ENCODE measurements at regions not wholly inside any gene's neighbourhood (a gene's known extent, or its start where the extent isn't known, plus 50 kb on each side); places are given as distances from the start of the nearest gene placed in this dataset.

- intact Hi-C loops (cut with DNase I; ENCODE audit: low total_unique reads) = no loop called here
- Histone ChIP-seq H3K4me1 (no peaks in the 10 kb centered on the region), H3K9me3 (no peaks in the 10 kb centered on the region), H3K36me3 (no peaks in the 10 kb centered on the region), H3K27ac (no peak overlapping the region), H3K4me3 (no peak overlapping the region), H3K27me3 (no peaks in the 10 kb centered on the region)
- TF ChIP-seq POLR2A (IDR thresholded peaks at IDR 0.05) (no peak), CTCF (IDR thresholded peaks at IDR 0.05) (no peak)
- no peak for DNase-seq
Measured at GRCh38 chr1:58890609-58891008, 106.8 kb upstream of the JUN start.

- Histone ChIP-seq H3K27ac (no peak overlapping the region), H3K4me1 (peaks cover 0 to 5% of the 10 kb centered on the region in 2 donors)
Measured at GRCh38 chr1:58891347-58891746, 107.5 kb upstream of the JUN start.

GRCh38 chr1:58893257-58893869 is 109.5 kb upstream of the JUN start:
- peaks cover 0 to 9% of the 10 kb centered on the region in 2 donors for H3K4me1 ChIP-seq
- H3K9me3 ChIP-seq = no peaks in the 10 kb centered on the region
- H3K27me3 ChIP-seq = no peaks in the 10 kb centered on the region
- H3K36me3 ChIP-seq = no peaks in the 10 kb centered on the region
- no peak overlapping the region for H3K4me3 ChIP-seq
- peak overlapping the region in 1 of 2 donors; percentile 47 for H3K27ac ChIP-seq
- intact Hi-C loops (cut with DNase I; ENCODE audit: low total_unique reads) = no loop called here
- peak in 1 of 2 donors; percentile 58 for DNase-seq
- TF ChIP-seq CTCF (IDR thresholded peaks at IDR 0.05) (no peak), POLR2A (IDR thresholded peaks at IDR 0.05) (no peak)

More at GRCh38 chr1:58891347-58891746, 107.5 kb upstream of the JUN start:
- Histone ChIP-seq H3K36me3 (no peaks in the 10 kb centered on the region), H3K9me3 (no peaks in the 10 kb centered on the region), H3K27me3 (no peaks in the 10 kb centered on the region), H3K4me3 (no peak overlapping the region)
- TF ChIP-seq CTCF (IDR thresholded peaks at IDR 0.05) (no peak), POLR2A (IDR thresholded peaks at IDR 0.05) (no peak)
- intact Hi-C loops (cut with DNase I; ENCODE audit: low total_unique reads) = no loop called here
- no peak for DNase-seq

GRCh38 chr1:58895082-58895481 is 111.2 kb upstream of the JUN start:
- Histone ChIP-seq H3K4me3 (no peak overlapping the region), H3K27ac (peak overlapping the region; percentile 63 to 68), H3K27me3 (no peaks in the 10 kb centered on the region), H3K36me3 (no peaks in the 10 kb centered on the region), H3K9me3 (no peaks in the 10 kb centered on the region), H3K4me1 (peaks cover 0 to 18% of the 10 kb centered on the region in 2 donors)
- TF ChIP-seq POLR2A (IDR thresholded peaks at IDR 0.05) (no peak), CTCF (IDR thresholded peaks at IDR 0.05) (no peak)
- intact Hi-C loops (cut with DNase I; ENCODE audit: low total_unique reads) = no loop called here
- DNase-seq = no peak

- peak overlapping the region; percentile 63 to 68 for H3K27ac ChIP-seq
- TF ChIP-seq POLR2A (IDR thresholded peaks at IDR 0.05) (no peak), CTCF (IDR thresholded peaks at IDR 0.05) (no peak)
- H3K4me1 ChIP-seq = peaks cover 0 to 18% of the 10 kb centered on the region in 2 donors
- intact Hi-C loops (cut with DNase I; ENCODE audit: low total_unique reads) = no loop called here
- H3K36me3 ChIP-seq = no peaks in the 10 kb centered on the region
- no peaks in the 10 kb centered on the region for H3K9me3 ChIP-seq
- H3K4me3 ChIP-seq = no peak overlapping the region
- no peak for DNase-seq
- no peaks in the 10 kb centered on the region for H3K27me3 ChIP-seq
Measured at GRCh38 chr1:58895559-58896145, 111.8 kb upstream of the JUN start.

Data from uterus (tissue), 3 donors.